ENCODE measurements at regions not wholly inside any gene's neighbourhood (a gene's known extent, or its start where the extent isn't known, plus 50 kb on each side); places are given as distances from the start of the nearest gene placed in this dataset.

GRCh38 chr16:86411897-86412296 lies 98.4 kb upstream of the FOXF1 start:
- TF ChIP-seq, protein P1, sequence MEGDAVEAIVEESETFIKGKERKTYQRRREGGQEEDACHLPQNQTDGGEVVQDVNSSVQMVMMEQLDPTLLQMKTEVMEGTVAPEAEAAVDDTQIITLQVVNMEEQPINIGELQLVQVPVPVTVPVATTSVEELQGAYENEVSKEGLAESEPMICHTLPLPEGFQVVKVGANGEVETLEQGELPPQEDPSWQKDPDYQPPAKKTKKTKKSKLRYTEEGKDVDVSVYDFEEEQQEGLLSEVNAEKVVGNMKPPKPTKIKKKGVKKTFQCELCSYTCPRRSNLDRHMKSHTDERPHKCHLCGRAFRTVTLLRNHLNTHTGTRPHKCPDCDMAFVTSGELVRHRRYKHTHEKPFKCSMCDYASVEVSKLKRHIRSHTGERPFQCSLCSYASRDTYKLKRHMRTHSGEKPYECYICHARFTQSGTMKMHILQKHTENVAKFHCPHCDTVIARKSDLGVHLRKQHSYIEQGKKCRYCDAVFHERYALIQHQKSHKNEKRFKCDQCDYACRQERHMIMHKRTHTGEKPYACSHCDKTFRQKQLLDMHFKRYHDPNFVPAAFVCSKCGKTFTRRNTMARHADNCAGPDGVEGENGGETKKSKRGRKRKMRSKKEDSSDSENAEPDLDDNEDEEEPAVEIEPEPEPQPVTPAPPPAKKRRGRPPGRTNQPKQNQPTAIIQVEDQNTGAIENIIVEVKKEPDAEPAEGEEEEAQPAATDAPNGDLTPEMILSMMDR (IDR thresholded peaks at IDR 0.05; ENCODE audit: low read length): no peak
- TF ChIP-seq EZH2phosphoT487 (IDR thresholded peaks at IDR 0.05; ENCODE audit: low read length): no peak
- TF ChIP-seq EZH2 (optimal IDR thresholded peaks at IDR 0.05; ENCODE audit: low read depth, low read length): no peak
- H3K27ac ChIP-seq (ENCODE audit: low read length): no peak overlapping the region
- no peak overlapping the region for H3K4me2 ChIP-seq (ENCODE audit: low read depth, low read length)
- no peaks in the 10 kb centered on the region for H3K4me1 ChIP-seq (ENCODE audit: low read length)
- no peaks in the 10 kb centered on the region for H3F3A ChIP-seq (ENCODE audit: insufficient read depth, low read length)
- no peak overlapping the region for H2AFZ ChIP-seq (ENCODE audit: low read length)
- no peaks in the 10 kb centered on the region for H3K36me3 ChIP-seq (replicated peaks; ENCODE audit: insufficient read depth, low read length)
- H3K9me3 ChIP-seq (replicated peaks; ENCODE audit: insufficient read depth, low read length): no peaks in the 10 kb centered on the region
- no peaks in the 10 kb centered on the region for H3K9me2 ChIP-seq (replicated peaks; ENCODE audit: insufficient read depth, low read length)
- DNase-seq: no peak
- H3K27me3 ChIP-seq (replicated peaks; ENCODE audit: insufficient read depth, low read length): no peaks in the 10 kb centered on the region; the same call in 1 of the 2 replicates
- H4K20me1 ChIP-seq (ENCODE audit: insufficient read depth, low read length): no peaks in the 10 kb centered on the region
- H3K9ac ChIP-seq (ENCODE audit: low read length): no peak overlapping the region
- no peak overlapping the region for H3K4me3 ChIP-seq (ENCODE audit: low read length)
- H3K79me2 ChIP-seq (ENCODE audit: low read length): no peaks in the 10 kb centered on the region

- Histone ChIP-seq H3F3A (ENCODE audit: insufficient read depth, low read length) (no peaks in the 10 kb centered on the region), H4K20me1 (ENCODE audit: insufficient read depth, low read length) (no peaks in the 10 kb centered on the region), H3K9me2 (replicated peaks; ENCODE audit: insufficient read depth, low read length) (no peaks in the 10 kb centered on the region), H3K27me3 (replicated peaks; ENCODE audit: insufficient read depth, low read length) (no peaks in the 10 kb centered on the region; the same call in 1 of the 2 replicates), H3K9ac (ENCODE audit: low read length) (no peak overlapping the region), H3K4me1 (ENCODE audit: low read length) (no peaks in the 10 kb centered on the region), H3K9me3 (replicated peaks; ENCODE audit: insufficient read depth, low read length) (no peaks in the 10 kb centered on the region), H3K4me2 (ENCODE audit: low read depth, low read length) (no peak overlapping the region), H3K79me2 (ENCODE audit: low read length) (no peaks in the 10 kb centered on the region), H3K27ac (ENCODE audit: low read length) (no peak overlapping the region), H2AFZ (ENCODE audit: low read length) (no peak overlapping the region), H3K4me3 (ENCODE audit: low read length) (no peak overlapping the region), H3K36me3 (replicated peaks; ENCODE audit: insufficient read depth, low read length) (no peaks in the 10 kb centered on the region)
- TF ChIP-seq, protein P1 (IDR thresholded peaks at IDR 0.05; ENCODE audit: low read length): no peak
- TF ChIP-seq EZH2phosphoT487 (IDR thresholded peaks at IDR 0.05; ENCODE audit: low read length) (no peak), EZH2 (optimal IDR thresholded peaks at IDR 0.05; ENCODE audit: low read depth, low read length) (no peak)
- no peak for DNase-seq
These were observed 95.2 kb upstream of the FOXF1 start for GRCh38 chr16:86414991-86415740.

DNA sequence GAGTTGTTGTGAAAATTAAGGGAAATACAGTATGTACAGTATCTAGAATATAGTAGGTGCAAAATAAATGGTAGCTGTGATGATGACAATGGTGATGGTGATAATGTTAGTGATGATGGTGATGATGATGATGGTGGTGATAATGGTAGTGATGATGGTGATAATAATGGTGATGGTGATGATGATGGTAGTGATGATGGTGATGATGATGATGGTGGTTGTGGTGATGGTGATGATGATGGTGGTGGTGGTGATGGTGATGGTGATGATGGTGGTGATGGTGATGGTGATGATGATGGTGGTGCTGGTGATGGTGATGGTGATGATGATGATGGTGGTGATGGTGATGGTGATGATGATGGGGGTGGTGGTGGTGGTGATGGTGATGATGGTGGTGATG lies 91.3 kb upstream of the FOXF1 start:
- no peak for DNase-seq
- Histone ChIP-seq H3K9ac (ENCODE audit: low read length) (no peak overlapping the region), H3K27me3 (replicated peaks; ENCODE audit: insufficient read depth, low read length) (peaks cover 20% of the 10 kb centered on the region), H3K79me2 (ENCODE audit: low read length) (no peaks in the 10 kb centered on the region), H3K27ac (ENCODE audit: low read length) (no peak overlapping the region), H4K20me1 (ENCODE audit: insufficient read depth, low read length) (no peaks in the 10 kb centered on the region), H3K36me3 (replicated peaks; ENCODE audit: insufficient read depth, low read length) (no peaks in the 10 kb centered on the region), H3K9me2 (replicated peaks; ENCODE audit: insufficient read depth, low read length) (no peaks in the 10 kb centered on the region), H2AFZ (ENCODE audit: low read length) (no peak overlapping the region), H3K9me3 (replicated peaks; ENCODE audit: insufficient read depth, low read length) (no peaks in the 10 kb centered on the region), H3K4me2 (ENCODE audit: low read depth, low read length) (no peak overlapping the region), H3F3A (ENCODE audit: insufficient read depth, low read length) (no peaks in the 10 kb centered on the region), H3K4me1 (ENCODE audit: low read length) (no peaks in the 10 kb centered on the region), H3K4me3 (ENCODE audit: low read length) (no peak overlapping the region)
- TF ChIP-seq EZH2 (optimal IDR thresholded peaks at IDR 0.05; ENCODE audit: low read depth, low read length) (no peak), EZH2phosphoT487 (IDR thresholded peaks at IDR 0.05; ENCODE audit: low read length) (no peak)
- TF ChIP-seq, protein P1 (IDR thresholded peaks at IDR 0.05; ENCODE audit: low read length): no peak
